IPS DF 6.9 (cell line): ENCODE measurements at regions not wholly inside any gene's neighbourhood (a gene's known extent, or its start where the extent isn't known, plus 50 kb on each side); places are given as distances from the start of the nearest gene placed in this dataset.

Experiments
- DNase-seq: peaks from one replicate; pipeline ENCODE4 v3.0.0-alpha.2; 2013; ENCODE audit warnings: low read depth, low spot score
- H3K27ac ChIP-seq: one replicate; pipeline ENCODE4 v1.5.1; 2013; ENCODE audit warnings: low read length, control low read depth
- H3K27me3 ChIP-seq: 2 replicates; pipeline ENCODE4 v1.6.1; 2013; ENCODE audit warnings: mild to moderate bottlenecking, low read length; ENCODE audit not compliant: control insufficient read depth, insufficient read depth
- H3K36me3 ChIP-seq: 2 replicates; pipeline ENCODE4 v1.6.1; 2013; ENCODE audit warnings: low read length; ENCODE audit not compliant: control insufficient read depth, insufficient read depth
- H3K4me1 ChIP-seq: 2 replicates; pipeline ENCODE4 v1.6.1; 2013; ENCODE audit warnings: low read length; ENCODE audit not compliant: control insufficient read depth, insufficient read depth
- H3K4me3 ChIP-seq: 2 replicates; pipeline ENCODE4 v1.5.1; 2013; ENCODE audit warnings: mild to moderate bottlenecking, low read length
- H3K9me3 ChIP-seq: 2 replicates; pipeline ENCODE4 v1.6.1; 2013; ENCODE audit warnings: low read length, inconsistent platforms; ENCODE audit not compliant: control insufficient read depth, insufficient read depth
- WGBS: extraction: QIAGEN DNeasy Blood & Tissue Kit; methylation state at CpG from one replicate; pipeline ENCODE4 v1.1.7; 2013; ENCODE audit warnings: mixed read lengths, missing lambda C conversion rate; ENCODE audit not compliant: insufficient read length, insufficient coverage; 5-methylcytosine and 5-hydroxymethylcytosine counted together

DNA sequence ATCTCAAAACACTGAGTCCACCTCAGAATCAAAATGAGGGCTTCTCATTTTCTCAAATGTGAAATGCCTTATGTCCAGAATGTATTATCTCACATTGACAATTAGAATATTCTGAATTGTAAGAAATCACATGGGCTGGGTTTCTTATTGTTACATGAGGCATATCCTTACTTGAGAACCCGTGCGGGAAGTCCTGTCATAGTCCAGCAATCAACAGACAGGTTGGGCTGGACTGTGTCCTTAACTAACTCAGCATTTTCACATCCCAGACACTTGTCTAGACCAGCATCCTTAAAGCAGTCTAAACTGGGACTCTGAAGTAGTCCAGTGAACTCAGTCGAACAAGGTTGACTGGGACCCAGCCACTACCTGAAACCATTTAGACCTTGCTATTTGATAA, 267.6 kb downstream of the CETN3 start:
- no CpG with 5 or more reads among the region's 3 CpGs for WGBS
- Histone ChIP-seq H3K9me3 (no peaks in the 10 kb centered on the region), H3K4me3 (no peak overlapping the region), H3K27ac (no peak overlapping the region), H3K27me3 (no peaks in the 10 kb centered on the region), H3K4me1 (no peaks in the 10 kb centered on the region), H3K36me3 (no peaks in the 10 kb centered on the region)
- no peak for DNase-seq

DNA sequence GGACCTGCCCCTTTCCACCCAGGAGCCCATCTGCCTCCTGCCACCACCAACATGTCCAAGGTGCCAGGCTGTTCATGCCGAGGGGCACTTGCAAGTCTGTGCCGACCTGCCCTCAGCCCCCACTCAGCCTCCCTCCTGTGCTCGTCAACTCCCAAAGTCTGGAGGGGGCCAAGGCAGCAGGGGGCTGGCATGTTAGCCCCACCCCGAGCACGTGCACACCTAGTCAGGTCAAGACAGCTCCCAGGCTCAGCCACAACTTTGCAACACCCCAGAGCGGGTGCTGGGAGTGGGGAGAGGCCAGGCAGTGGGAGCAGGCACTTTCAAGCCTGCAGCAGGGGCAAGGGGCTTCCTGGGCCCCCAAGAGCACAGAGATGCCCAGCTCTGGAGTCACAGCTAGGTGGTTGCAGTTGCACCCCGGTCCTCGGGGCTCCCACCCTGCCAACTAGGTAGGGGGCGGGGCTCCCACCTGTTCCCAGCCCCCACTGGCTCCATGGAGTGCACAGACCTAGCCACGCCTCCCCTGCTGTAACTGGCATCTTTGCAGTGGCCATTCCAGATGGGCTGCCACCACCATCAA, 272.5 kb downstream of the CETN3 start:
- no peaks in the 10 kb centered on the region for H3K27me3 ChIP-seq
- H3K27ac ChIP-seq = no peak overlapping the region
- no CpG with 5 or more reads among the region's 10 CpGs for WGBS
- no peak for DNase-seq
- H3K4me1 ChIP-seq = no peaks in the 10 kb centered on the region
- no peaks in the 10 kb centered on the region for H3K36me3 ChIP-seq
- no peak overlapping the region for H3K4me3 ChIP-seq
- no peaks in the 10 kb centered on the region for H3K9me3 ChIP-seq

DNA sequence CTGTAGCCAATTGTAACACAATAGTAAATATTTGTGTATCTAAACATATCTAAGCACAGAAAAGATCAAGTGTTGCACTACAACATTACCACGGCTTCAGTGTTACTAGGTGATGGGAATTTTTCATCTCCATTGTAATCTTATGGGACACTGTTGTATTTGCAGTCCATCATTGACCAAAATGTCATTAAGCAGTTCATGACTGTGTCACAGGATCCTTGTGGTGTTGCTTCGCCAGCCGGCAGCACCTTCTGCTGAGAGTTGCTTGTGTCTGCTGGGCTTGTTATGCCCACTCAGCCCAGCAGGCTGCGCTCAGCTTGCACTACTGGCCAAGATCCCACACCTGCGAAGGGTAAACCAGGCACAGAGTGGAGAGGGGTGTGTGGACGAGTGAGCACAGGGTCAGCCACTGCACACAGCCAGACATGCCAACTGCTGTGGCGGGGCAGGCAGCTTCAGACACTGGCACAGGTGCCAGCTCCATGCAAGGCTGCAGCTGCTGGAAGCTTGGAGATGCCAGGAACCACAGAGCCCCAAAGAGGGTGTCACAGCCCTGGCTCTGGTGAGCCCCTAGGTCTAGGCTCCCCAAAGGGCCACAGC, 273.7 kb downstream of the CETN3 start:
- no CpG with 5 or more reads among the region's 7 CpGs for whole genome bisulfite sequencing
- Histone ChIP-seq H3K36me3 (no peaks in the 10 kb centered on the region), H3K4me1 (no peaks in the 10 kb centered on the region), H3K27ac (no peak overlapping the region), H3K27me3 (no peaks in the 10 kb centered on the region), H3K4me3 (no peak overlapping the region), H3K9me3 (no peaks in the 10 kb centered on the region)
- DNase-seq = peak; percentile 39

DNA sequence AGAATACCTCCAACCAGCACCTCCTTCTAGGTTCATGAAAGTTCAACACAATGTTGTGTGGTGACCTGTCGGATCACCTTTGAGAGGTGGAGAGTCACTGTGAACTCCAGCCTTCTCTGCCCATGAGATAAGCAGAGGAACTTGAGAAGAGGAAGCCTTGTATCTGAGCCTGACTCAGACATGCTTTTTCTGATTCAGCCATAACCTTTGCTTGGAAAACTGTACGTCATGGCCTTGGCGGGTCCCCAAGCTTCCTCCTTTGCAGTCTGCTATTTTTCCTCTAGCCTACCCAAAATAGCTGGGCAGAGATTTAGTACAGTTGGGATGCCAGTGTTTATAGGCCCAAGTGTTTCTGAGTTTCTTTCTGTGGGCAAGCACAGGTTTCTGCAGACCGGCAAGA, 274.7 kb downstream of the CETN3 start:
- Histone ChIP-seq H3K9me3 (no peaks in the 10 kb centered on the region), H3K4me3 (no peak overlapping the region), H3K4me1 (no peaks in the 10 kb centered on the region), H3K27ac (no peak overlapping the region), H3K27me3 (no peaks in the 10 kb centered on the region), H3K36me3 (no peaks in the 10 kb centered on the region)
- DNase-seq = no peak
- no CpG with 5 or more reads among the region's 4 CpGs for whole genome bisulfite sequencing

DNA sequence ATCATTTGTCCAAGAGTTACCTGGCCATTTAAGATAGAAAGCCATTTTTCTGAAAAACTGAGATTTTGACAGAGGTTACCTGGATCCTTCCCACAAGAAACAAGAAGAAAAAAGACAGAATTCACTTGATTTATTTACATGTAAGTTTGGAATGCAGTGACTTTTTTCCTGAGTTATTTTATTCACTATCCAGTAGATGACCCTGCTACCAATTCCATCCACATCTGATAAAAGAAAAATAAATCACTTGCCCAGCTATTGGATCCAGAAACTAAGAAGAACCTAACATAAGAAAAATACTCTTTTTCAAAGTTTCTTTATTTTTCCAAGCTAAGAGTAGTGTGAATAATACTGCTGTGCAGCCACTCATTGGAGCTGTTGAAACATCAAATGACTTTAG, 275.2 kb downstream of the CETN3 start:
- no peaks in the 10 kb centered on the region for H3K36me3 ChIP-seq
- no peaks in the 10 kb centered on the region for H3K27me3 ChIP-seq
- no peak overlapping the region for H3K27ac ChIP-seq
- no peaks in the 10 kb centered on the region for H3K4me1 ChIP-seq
- H3K9me3 ChIP-seq = no peaks in the 10 kb centered on the region
- DNase-seq = no peak
- H3K4me3 ChIP-seq = no peak overlapping the region

DNA sequence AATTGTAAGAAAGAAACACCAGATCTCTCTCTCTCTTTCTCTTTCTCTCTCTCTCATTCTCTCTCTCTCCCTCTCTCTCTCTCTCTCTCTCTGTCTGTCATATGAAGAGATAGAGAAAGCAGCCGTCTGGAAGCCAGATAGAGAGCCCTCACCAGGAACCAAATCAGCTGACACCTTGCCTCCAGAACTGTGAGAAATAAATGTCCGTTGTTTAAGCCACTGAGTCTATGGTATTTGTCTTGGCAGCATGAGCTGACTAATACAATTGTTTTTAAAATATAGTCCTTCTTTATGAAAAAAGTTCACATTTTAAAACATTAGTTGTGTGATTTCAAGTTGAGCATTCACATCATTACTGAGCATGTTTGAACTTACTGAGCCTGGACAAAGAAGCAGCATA, 275.6 kb downstream of the CETN3 start:
- no peak for DNase-seq
- Histone ChIP-seq H3K27me3 (no peaks in the 10 kb centered on the region), H3K27ac (no peak overlapping the region), H3K9me3 (no peaks in the 10 kb centered on the region), H3K4me3 (no peak overlapping the region), H3K4me1 (no peaks in the 10 kb centered on the region), H3K36me3 (no peaks in the 10 kb centered on the region)
- no CpG with 5 or more reads among the region's 2 CpGs for WGBS

DNA sequence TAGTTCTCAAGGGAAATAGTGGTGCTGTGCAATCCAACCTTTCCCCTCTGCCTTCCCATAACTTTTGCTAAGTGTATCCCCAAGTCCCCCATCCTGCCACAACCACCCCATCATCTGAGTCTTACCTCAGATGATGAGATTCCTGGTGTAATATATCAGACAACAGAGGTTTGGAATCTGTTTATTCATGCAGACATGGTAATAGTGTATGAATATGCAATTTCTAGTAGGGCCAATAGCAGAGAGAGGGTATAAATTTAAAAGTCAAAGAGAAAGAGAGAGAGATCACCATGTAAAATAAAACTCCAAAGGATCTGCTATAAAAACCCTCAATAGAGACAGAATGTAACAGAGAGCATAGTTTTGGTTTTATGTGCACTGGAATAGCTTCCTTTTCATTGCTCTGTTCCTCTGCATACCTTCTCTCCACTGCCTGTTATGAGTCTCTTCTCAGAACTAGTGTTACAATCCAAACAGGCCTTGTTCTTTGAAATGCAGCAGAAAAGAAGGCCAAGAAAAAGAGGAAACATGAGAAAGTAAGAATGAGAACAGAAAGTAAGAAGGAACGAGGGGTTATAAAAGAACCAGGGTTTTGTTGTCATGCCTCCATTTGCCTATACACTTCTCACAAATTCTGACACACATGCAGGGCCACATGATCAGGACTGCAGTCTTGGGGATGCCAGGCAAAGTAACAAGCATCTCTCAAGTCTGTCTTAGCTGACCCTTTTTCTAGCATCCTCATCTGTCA, 278.0 kb downstream of the CETN3 start:
- Histone ChIP-seq H3K4me3 (no peak overlapping the region), H3K27ac (no peak overlapping the region), H3K4me1 (no peaks in the 10 kb centered on the region), H3K27me3 (no peaks in the 10 kb centered on the region), H3K36me3 (no peaks in the 10 kb centered on the region), H3K9me3 (no peaks in the 10 kb centered on the region)
- no CpG with 5 or more reads among the region's 1 CpG for WGBS
- DNase-seq = no peak

DNA sequence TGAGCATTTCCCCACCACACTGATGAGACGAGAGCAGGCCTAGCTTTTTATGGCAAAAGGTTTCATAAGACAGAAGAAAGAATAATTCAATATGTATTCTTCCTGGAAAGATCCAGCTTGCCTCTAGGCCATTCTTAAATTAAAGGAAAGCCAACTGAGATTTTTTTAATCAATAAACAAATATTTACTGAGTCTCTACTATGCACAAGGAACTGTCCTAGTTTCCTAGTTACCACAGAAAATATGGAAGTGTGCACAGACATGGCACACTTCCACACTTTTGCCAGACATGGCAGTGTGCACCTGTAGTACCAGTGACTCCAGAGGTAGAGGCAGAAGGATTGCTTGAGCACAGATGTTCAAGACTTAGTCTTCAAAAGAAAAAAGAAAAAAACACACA, 281.0 kb downstream of the CETN3 start:
- DNase-seq = no peak
- H3K4me3 ChIP-seq = no peak overlapping the region
- H3K4me1 ChIP-seq = no peaks in the 10 kb centered on the region
- H3K36me3 ChIP-seq = no peaks in the 10 kb centered on the region
- no CpG with 5 or more reads among the region's 1 CpG for WGBS
- no peaks in the 10 kb centered on the region for H3K9me3 ChIP-seq
- no peak overlapping the region for H3K27ac ChIP-seq
- no peaks in the 10 kb centered on the region for H3K27me3 ChIP-seq

DNA sequence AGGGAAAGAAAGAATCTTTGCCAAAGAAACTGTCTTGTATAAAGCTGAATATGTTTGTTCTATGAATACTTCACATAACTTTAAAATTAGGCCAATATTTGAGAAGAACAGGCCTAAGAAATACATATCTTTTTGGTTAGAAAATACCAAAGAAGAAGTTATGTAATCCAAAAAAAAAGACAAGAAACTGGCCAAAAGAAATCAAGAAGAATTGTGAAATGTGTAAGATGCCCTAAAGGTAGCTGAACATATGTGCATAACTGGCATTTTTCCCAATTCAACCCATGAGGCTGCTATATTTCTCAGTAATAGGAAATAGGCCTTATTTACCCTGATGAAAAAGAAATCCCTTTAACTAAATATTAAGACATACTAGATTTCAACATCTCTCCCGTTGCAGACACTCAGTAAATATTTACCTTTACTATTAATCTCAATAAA, 290.0 kb downstream of the CETN3 start:
- H3K9me3 ChIP-seq = no peaks in the 10 kb centered on the region
- no peak for DNase-seq
- no peak overlapping the region for H3K27ac ChIP-seq
- 100% methylated on average over 1 of the region's 1 CpG for WGBS
- no peaks in the 10 kb centered on the region for H3K27me3 ChIP-seq
- H3K4me1 ChIP-seq = no peaks in the 10 kb centered on the region
- no peak overlapping the region for H3K4me3 ChIP-seq
- no peaks in the 10 kb centered on the region for H3K36me3 ChIP-seq

DNA sequence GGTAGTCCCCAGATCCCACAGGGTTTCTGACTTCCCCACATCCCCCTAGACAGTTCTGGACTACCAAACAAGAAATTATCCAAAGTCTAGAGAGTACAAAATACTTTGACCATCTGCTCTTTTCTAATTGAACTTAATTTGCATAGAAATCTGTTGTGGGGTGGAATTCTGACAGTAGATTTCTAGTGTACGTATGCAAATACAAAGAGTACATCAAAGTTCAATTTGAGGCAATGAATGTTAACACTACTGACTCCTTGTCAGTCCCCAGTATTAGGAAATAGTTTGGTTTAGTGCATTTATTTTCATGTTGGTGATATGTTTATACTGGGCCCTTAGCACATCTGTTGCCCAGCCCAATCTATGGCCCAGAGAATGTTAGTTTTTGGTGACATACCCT, 292.6 kb downstream of the CETN3 start:
- WGBS = no CpG with 5 or more reads among the region's 1 CpG
- H3K4me3 ChIP-seq = no peak overlapping the region

DNA sequence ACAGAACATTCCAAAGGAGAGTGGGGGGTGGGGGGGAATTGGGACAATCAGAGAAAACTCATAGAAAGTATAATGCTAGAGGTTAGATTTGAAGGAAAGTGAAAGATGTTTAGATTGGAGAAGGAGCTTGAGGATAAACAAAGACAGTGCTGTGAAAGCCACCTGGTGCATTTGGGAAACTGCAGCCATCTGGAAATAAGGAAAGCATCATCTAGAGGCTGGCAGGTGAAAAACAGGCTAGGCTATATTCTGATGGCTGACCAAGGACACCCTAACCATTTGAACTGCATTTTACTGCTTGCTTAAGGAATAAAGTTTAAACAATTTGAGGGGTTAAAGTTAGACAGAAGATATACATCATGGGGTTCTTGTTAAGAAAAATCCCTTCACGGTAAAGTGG, 296.4 kb downstream of the CETN3 start:
- Histone ChIP-seq H3K9me3 (no peaks in the 10 kb centered on the region), H3K4me1 (no peaks in the 10 kb centered on the region), H3K27me3 (no peaks in the 10 kb centered on the region), H3K36me3 (no peaks in the 10 kb centered on the region), H3K27ac (no peak overlapping the region), H3K4me3 (no peak overlapping the region)
- DNase-seq = no peak
- WGBS = no CpG with 5 or more reads among the region's 1 CpG

More for the DNA sequence above, 292.6 kb downstream of the CETN3 start:
- H3K9me3 ChIP-seq = no peaks in the 10 kb centered on the region
- H3K36me3 ChIP-seq = no peaks in the 10 kb centered on the region
- H3K27ac ChIP-seq = no peak overlapping the region
- H3K27me3 ChIP-seq = no peaks in the 10 kb centered on the region
- DNase-seq = no peak
- no peaks in the 10 kb centered on the region for H3K4me1 ChIP-seq
